ENCODE measurements at regions not wholly inside any gene's neighbourhood (a gene's known extent, or its start where the extent isn't known, plus 50 kb on each side); places are given as distances from the start of the nearest gene placed in this dataset.

DNA sequence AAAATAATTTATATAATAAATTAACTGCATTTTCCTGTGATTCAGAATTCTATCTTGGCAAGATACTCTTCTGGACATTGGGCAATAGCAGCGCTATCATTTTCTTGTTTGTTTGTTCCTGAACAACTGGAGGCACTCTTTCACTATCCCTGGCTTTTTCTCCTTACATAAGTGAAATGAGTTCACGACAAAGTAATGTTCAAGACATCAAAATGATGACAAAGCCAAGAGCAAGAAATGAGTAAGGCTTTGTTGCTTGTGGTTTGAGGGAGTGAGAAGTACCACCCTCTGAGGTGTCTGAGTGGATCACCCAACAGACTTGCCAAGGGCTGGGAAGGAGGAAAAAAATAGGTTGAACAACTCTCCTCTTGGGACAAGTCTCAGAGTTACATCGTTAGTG lies 466.6 kb upstream of the JAG1 start (continued):
- 0 out of 2 replicates have a peak, but pooled peaks have one; percentile 19 for TF ChIP-seq NFIC (IDR thresholded peaks at IDR 0.05; ENCODE audit: borderline replicate concordance)
- no peak for TF ChIP-seq FOXJ3 (CRISPR knock-in tag; IDR thresholded peaks at IDR 0.05)

DNA sequence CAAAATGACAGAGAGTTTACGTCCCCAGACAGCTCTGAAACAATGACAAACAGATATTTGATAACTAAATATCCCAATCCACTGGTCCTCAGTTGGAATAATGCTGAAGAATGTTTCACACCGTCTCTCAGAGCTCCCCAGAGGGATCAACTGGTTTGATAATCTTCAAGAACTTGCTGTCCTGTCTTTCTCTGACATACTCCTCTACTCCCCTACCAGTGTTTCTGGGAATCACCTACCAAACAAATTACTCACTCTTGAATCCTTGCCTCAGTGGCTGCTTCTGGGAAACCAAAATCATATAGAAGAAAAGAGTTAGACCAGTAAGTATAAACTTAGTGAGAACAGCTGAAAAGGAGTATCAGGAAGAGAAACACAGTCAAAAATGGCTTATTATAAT lies 469.7 kb upstream of the JAG1 start:
- Histone ChIP-seq H3K4me3 (ENCODE audit: low read depth in 2 of 2, low read length in 1 of 2) (no peak overlapping the region), H3K4me2 (peak overlapping the region; percentile 64; the same call in 1 of the 2 replicates), H3K9me2 (no peaks in the 10 kb centered on the region), H4K20me1 (ENCODE audit: insufficient read depth) (no peaks in the 10 kb centered on the region), H3K9ac (peak overlapping the region; percentile 80; the same call in 1 of the 2 replicates), H2AFZ (ENCODE audit: low read depth) (peak overlapping the region; percentile 32; the same call in 1 of the 2 replicates), H3F3A (replicated peaks; ENCODE audit: insufficient read depth) (peaks cover 22% of the 10 kb centered on the region), H3K9me3 (no peaks in the 10 kb centered on the region), H3K36me3 (replicated peaks in 1 of 2; ENCODE audit: control insufficient read depth in 1 of 2, insufficient read depth in 2 of 2, low read length in 1 of 2) (no peaks in the 10 kb centered on the region), H3K79me2 (ENCODE audit: insufficient read depth) (no peaks in the 10 kb centered on the region), H3K4me1 (ENCODE audit: control insufficient read depth in 1 of 2, insufficient read depth in 2 of 2, low read depth in 1 of 2, low read length in 1 of 2) (peaks cover 0 to 15% of the 10 kb centered on the region in 2 experiments; a peak in 2 of 4 replicates), H3K27ac (ENCODE audit: low read depth in 2 of 2, low read length in 1 of 2) (peak overlapping the region; percentile 30 to 100; a peak in 3 of 4 replicates), H3K27me3 (ENCODE audit: insufficient read depth) (no peaks in the 10 kb centered on the region)
- ChIA-PET CTCF (interaction anchor here (0.6 kb wide), 1 partner anchor 712 kb away, joined by 4 read pairs; no protein-coding TSS in a partner anchor), POLR2A (no interaction called here)
- TF ChIP-seq RFX5 (IDR thresholded peaks at IDR 0.05; ENCODE audit: low read length), result no peak
- TF ChIP-seq JUND (IDR thresholded peaks at IDR 0.05), result no peak
- TF ChIP-seq SIN3A (IDR thresholded peaks at IDR 0.05; ENCODE audit: borderline replicate concordance, low read depth, low read length), result no peak
- no peak for TF ChIP-seq NFIC (IDR thresholded peaks at IDR 0.05; ENCODE audit: borderline replicate concordance)
- no peak for TF ChIP-seq YY1 (IDR thresholded peaks at IDR 0.05; ENCODE audit: low read depth)
- 59% methylated on average over 2 of the region's 2 CpGs for WGBS (ENCODE audit: low lambda C conversion rate)
- no peak for DNase-seq

GRCh38 chr20:11144114-11144950 lies 470.5 kb upstream of the JAG1 start:
- Histone ChIP-seq H3K4me3 (ENCODE audit: low read depth in 2 of 2, low read length in 1 of 2) (peak overlapping the region; percentile 6 to 33; a peak in 2 of 4 replicates), H3K79me2 (ENCODE audit: insufficient read depth) (no peaks in the 10 kb centered on the region), H3F3A (replicated peaks; ENCODE audit: insufficient read depth) (peaks cover 22% of the 10 kb centered on the region), H3K9me3 (no peaks in the 10 kb centered on the region), H4K20me1 (ENCODE audit: insufficient read depth) (no peaks in the 10 kb centered on the region), H3K4me2 (peak overlapping the region; percentile 64), H3K9ac (peak overlapping the region; percentile 80; the same call in 1 of the 2 replicates), H3K9me2 (no peaks in the 10 kb centered on the region), H3K4me1 (ENCODE audit: control insufficient read depth in 1 of 2, insufficient read depth in 2 of 2, low read depth in 1 of 2, low read length in 1 of 2) (peaks cover 0 to 15% of the 10 kb centered on the region in 2 experiments; a peak in 2 of 4 replicates), H2AFZ (ENCODE audit: low read depth) (peak overlapping the region; percentile 32; the same call in 1 of the 2 replicates), H3K27me3 (ENCODE audit: insufficient read depth) (no peaks in the 10 kb centered on the region), H3K36me3 (replicated peaks in 1 of 2; ENCODE audit: control insufficient read depth in 1 of 2, insufficient read depth in 2 of 2, low read length in 1 of 2) (no peaks in the 10 kb centered on the region), H3K27ac (ENCODE audit: low read depth in 2 of 2, low read length in 1 of 2) (peak overlapping the region; percentile 58 to 100; a peak in 3 of 4 replicates)
- POLR2A ChIA-PET, result no interaction called here
- 23% methylated on average over 10 of the region's 10 CpGs for WGBS (ENCODE audit: low lambda C conversion rate)
- CTCF ChIA-PET, result no interaction called here
- DNase-seq, result no peak
- TF ChIP-seq NFIC (IDR thresholded peaks at IDR 0.05; ENCODE audit: borderline replicate concordance) (peak; percentile 99), RAD21 (IDR thresholded peaks at IDR 0.05; ENCODE audit: low read length) (peak; percentile 4; the same call in 1 of the 2 replicates), MEF2A (IDR thresholded peaks at IDR 0.05; ENCODE audit: borderline replicate concordance, low read depth) (peak; percentile 72; the same call in 1 of the 2 replicates), YY1 (IDR thresholded peaks at IDR 0.05; ENCODE audit: low read depth) (peak; percentile 90), FOSL2 (IDR thresholded peaks at IDR 0.05; ENCODE audit: borderline replicate concordance, low read depth) (peak; percentile 96), SMC3 (IDR thresholded peaks at IDR 0.05; ENCODE audit: low read depth, low read length) (no peak), CHD2 (IDR thresholded peaks at IDR 0.05; ENCODE audit: low read length, partially characterized antibody) (no peak), RXRA (IDR thresholded peaks at IDR 0.05; ENCODE audit: borderline replicate concordance, low read depth) (peak; percentile 54; the same call in 1 of the 2 replicates), FOXM1 (IDR thresholded peaks at IDR 0.05; ENCODE audit: low read depth) (0 out of 2 replicates have a peak, but pooled peaks have one; percentile 41), NRF1 (IDR thresholded peaks at IDR 0.05; ENCODE audit: low read depth, low read length) (no peak), TAF1 (IDR thresholded peaks at IDR 0.05; ENCODE audit: borderline replicate concordance, low read depth, low read length) (0 out of 2 replicates have a peak, but pooled peaks have one; percentile 27), TCF12 (IDR thresholded peaks at IDR 0.05) (peak; percentile 92), TEAD4 (IDR thresholded peaks at IDR 0.05; ENCODE audit: borderline replicate concordance, insufficient read depth) (peak; percentile 90), POLR2AphosphoS5 (IDR thresholded peaks at IDR 0.05; ENCODE audit: low read depth, low read length) (peak; percentile 74; the same call in 1 of the 2 replicates), MXI1 (IDR thresholded peaks at IDR 0.05; ENCODE audit: low read depth, low read length) (no peak)
- TF ChIP-seq, protein P1, sequence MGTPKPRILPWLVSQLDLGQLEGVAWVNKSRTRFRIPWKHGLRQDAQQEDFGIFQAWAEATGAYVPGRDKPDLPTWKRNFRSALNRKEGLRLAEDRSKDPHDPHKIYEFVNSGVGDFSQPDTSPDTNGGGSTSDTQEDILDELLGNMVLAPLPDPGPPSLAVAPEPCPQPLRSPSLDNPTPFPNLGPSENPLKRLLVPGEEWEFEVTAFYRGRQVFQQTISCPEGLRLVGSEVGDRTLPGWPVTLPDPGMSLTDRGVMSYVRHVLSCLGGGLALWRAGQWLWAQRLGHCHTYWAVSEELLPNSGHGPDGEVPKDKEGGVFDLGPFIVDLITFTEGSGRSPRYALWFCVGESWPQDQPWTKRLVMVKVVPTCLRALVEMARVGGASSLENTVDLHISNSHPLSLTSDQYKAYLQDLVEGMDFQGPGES (IDR thresholded peaks at IDR 0.05; ENCODE audit: low read depth, low read length), result no peak
- TF ChIP-seq, protein P2, sequence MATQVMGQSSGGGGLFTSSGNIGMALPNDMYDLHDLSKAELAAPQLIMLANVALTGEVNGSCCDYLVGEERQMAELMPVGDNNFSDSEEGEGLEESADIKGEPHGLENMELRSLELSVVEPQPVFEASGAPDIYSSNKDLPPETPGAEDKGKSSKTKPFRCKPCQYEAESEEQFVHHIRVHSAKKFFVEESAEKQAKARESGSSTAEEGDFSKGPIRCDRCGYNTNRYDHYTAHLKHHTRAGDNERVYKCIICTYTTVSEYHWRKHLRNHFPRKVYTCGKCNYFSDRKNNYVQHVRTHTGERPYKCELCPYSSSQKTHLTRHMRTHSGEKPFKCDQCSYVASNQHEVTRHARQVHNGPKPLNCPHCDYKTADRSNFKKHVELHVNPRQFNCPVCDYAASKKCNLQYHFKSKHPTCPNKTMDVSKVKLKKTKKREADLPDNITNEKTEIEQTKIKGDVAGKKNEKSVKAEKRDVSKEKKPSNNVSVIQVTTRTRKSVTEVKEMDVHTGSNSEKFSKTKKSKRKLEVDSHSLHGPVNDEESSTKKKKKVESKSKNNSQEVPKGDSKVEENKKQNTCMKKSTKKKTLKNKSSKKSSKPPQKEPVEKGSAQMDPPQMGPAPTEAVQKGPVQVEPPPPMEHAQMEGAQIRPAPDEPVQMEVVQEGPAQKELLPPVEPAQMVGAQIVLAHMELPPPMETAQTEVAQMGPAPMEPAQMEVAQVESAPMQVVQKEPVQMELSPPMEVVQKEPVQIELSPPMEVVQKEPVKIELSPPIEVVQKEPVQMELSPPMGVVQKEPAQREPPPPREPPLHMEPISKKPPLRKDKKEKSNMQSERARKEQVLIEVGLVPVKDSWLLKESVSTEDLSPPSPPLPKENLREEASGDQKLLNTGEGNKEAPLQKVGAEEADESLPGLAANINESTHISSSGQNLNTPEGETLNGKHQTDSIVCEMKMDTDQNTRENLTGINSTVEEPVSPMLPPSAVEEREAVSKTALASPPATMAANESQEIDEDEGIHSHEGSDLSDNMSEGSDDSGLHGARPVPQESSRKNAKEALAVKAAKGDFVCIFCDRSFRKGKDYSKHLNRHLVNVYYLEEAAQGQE (IDR thresholded peaks at IDR 0.05; ENCODE audit: low read depth, low read length), result no peak
